Prostate gland (tissue), 2 donors: ENCODE measurements at regions not wholly inside any gene's neighbourhood (a gene's known extent, or its start where the extent isn't known, plus 50 kb on each side); places are given as distances from the start of the nearest gene placed in this dataset.

Experiments used
- POLR2A ChIP-seq: fragments of 450-650 bp; IDR thresholded peaks from one replicate; pipeline ENCODE4 v1.6.1; 2016; ENCODE audit warnings: antibody characterized with exemption, mild to moderate bottlenecking
- TF ChIP-seq, protein P1 (sequence below), 4 experiments: fragments of 200-600 bp in 2 of 4; fragments of 450-650 bp in 2 of 4; sonication (generic) in 2 of 4; IDR thresholded peaks; 1 replicate in 3 of 4; 2 replicates in 1 of 4; pipeline ENCODE4 v1.5.1; 2016 to 2019; ENCODE audit warnings: antibody characterized with exemption in 4 of 4, mild to moderate bottlenecking in 2 of 4, moderate library complexity in 2 of 4

DNA sequence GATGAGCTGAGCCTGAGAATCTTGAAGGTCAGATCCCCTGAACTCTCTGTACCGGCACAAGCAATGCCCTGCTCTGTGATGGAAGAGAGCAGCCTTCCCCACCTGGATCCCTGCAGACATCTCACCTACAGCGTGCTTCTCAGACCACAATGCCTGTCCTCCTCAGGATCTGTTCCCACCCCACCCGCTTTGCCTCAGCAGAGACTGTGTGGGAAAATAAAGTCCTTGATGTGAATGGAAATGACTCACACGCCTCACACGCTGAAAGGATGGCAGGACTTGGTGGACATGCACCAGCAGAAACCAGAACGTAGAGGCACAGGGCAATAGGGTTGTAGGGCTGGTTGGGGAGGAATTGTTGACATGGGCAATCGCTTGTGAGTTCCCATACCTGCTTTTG lies 117.9 kb upstream of the POU3F3 start:
- TF ChIP-seq, protein P1, sequence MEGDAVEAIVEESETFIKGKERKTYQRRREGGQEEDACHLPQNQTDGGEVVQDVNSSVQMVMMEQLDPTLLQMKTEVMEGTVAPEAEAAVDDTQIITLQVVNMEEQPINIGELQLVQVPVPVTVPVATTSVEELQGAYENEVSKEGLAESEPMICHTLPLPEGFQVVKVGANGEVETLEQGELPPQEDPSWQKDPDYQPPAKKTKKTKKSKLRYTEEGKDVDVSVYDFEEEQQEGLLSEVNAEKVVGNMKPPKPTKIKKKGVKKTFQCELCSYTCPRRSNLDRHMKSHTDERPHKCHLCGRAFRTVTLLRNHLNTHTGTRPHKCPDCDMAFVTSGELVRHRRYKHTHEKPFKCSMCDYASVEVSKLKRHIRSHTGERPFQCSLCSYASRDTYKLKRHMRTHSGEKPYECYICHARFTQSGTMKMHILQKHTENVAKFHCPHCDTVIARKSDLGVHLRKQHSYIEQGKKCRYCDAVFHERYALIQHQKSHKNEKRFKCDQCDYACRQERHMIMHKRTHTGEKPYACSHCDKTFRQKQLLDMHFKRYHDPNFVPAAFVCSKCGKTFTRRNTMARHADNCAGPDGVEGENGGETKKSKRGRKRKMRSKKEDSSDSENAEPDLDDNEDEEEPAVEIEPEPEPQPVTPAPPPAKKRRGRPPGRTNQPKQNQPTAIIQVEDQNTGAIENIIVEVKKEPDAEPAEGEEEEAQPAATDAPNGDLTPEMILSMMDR (IDR thresholded peaks at IDR 0.05): no peak
- no peak for TF ChIP-seq POLR2A
